ENCODE measurements at regions not wholly inside any gene's neighbourhood (a gene's known extent, or its start where the extent isn't known, plus 50 kb on each side); places are given as distances from the start of the nearest gene placed in this dataset.
"Not testable (repeated sequence)": the region's sequence is repeated elsewhere in the genome, so short reads cannot be mapped to it uniquely, and the experiment has no call there.

DNA sequence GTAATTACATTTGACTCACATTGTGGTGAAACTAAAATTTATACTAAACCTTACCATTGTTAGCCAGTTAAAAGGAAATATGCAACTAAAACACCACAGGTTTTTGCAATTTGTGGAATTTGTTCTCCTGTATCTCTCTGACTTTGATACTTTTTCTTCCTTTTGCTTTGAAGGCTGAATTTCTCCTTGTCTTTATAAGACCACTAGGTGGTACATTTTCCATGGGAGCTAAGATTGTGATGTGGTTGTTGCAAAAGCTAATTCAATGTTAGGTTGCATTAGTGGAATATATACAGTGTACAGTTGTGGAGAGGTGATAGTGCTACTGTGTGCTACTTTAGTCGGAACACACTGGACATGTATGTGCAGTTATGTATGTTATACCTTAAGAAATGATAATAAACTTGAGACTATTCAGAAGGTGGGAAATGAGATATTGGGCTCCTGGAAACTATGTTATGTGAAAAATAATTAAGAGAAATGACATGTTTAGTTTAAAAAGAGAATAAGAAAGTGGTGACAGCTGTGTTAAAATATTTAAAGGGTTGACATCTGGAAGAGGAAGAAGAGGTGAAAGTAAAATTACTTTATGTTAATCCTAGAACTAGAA lies 70.3 kb downstream of the ARL9 start:
- DNase-seq: peak; percentile 32

DNA sequence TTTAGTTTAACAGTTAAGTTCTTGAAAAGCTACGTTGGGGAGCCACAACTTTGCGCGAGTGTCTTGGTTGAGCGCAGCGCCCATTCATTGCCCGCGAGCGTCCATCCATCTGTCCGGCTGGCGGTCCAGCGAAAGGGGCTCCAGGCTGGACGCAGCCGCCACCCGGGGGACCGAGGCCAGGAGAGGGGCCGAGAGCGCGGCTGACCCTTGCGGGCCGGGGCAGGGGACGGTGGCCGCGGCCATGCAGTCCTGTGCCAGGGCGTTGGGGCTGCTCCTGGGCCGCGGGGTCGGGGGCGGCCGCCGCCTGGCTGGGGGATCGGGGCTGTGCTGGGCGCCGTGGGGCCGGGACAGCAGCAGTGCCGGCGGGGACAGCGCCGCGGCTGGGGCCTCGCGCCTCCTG lies 86.8 kb downstream of the ARL9 start:
- DNase-seq: not testable (repeated sequence)

Measured in left kidney (tissue), 1 donor.